ENCODE measurements at regions not wholly inside any gene's neighbourhood (a gene's known extent, or its start where the extent isn't known, plus 50 kb on each side); places are given as distances from the start of the nearest gene placed in this dataset.

GRCh38 chr5:6936031-6936430 lies 222.8 kb downstream of the TENT4A start:
- H3K4me3 Mint-ChIP-seq (ENCODE audit: low read depth), result no peak overlapping the region
- no peak for TF ChIP-seq CTCF (IDR thresholded peaks at IDR 0.05; ENCODE audit: unreplicated experiment)
- peaks cover 31% of the 10 kb centered on the region for H3K27me3 Mint-ChIP-seq
- peaks cover 4% of the 10 kb centered on the region for H3K4me1 Mint-ChIP-seq (ENCODE audit: low read depth)
- H3K9me3 Mint-ChIP-seq (ENCODE audit: low read depth), result no peaks in the 10 kb centered on the region
- no peak overlapping the region for H3K27ac Mint-ChIP-seq
- no peak for DNase-seq (ENCODE audit: low spot score, unreplicated experiment)
- no peaks in the 10 kb centered on the region for H3K36me3 Mint-ChIP-seq (ENCODE audit: insufficient read depth)

GRCh38 chr5:6937677-6938076 lies 224.4 kb downstream of the TENT4A start:
- Mint-ChIP-seq H3K27me3 (peaks cover 31% of the 10 kb centered on the region), H3K4me3 (ENCODE audit: low read depth) (no peak overlapping the region), H3K4me1 (ENCODE audit: low read depth) (peaks cover 3% of the 10 kb centered on the region)

DNA sequence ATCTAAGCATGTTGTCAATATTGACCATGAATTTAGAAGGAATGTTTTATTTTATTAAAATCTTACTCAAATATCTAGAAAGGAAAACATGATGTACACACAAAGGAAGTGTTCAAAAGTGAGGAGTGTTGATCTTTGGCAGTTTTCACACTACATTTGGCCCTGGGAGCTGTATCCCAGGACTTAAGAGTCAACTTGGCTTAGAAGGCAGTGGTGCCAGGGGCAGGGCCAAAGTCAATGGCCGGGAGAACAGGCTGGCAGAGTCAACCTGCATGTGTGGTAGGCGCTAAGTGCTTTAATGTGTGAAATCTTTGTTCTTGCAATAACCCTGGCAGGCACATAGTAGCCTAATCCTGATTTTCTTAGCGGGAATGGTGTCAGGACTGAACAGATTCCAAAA lies 228.4 kb downstream of the TENT4A start:
- H3K27me3 Mint-ChIP-seq, result peaks cover 17% of the 10 kb centered on the region
- no peaks in the 10 kb centered on the region for H3K36me3 Mint-ChIP-seq (ENCODE audit: insufficient read depth)
- no peak overlapping the region for H3K27ac Mint-ChIP-seq
- H3K4me1 Mint-ChIP-seq (ENCODE audit: low read depth), result peaks cover 15% of the 10 kb centered on the region
- no peak overlapping the region for H3K4me3 Mint-ChIP-seq (ENCODE audit: low read depth)
- peaks cover 2% of the 10 kb centered on the region for H3K9me3 Mint-ChIP-seq (ENCODE audit: low read depth)
- DNase-seq (ENCODE audit: low spot score, unreplicated experiment), result no peak
- TF ChIP-seq CTCF (IDR thresholded peaks at IDR 0.05; ENCODE audit: unreplicated experiment), result no peak

More at GRCh38 chr5:6937677-6938076, 224.4 kb downstream of the TENT4A start:
- Mint-ChIP-seq H3K9me3 (ENCODE audit: low read depth) (peaks cover 2% of the 10 kb centered on the region), H3K27ac (no peak overlapping the region), H3K36me3 (ENCODE audit: insufficient read depth) (no peaks in the 10 kb centered on the region)
- DNase-seq (ENCODE audit: low spot score, unreplicated experiment), result no peak
- no peak for TF ChIP-seq CTCF (IDR thresholded peaks at IDR 0.05; ENCODE audit: unreplicated experiment)

DNA sequence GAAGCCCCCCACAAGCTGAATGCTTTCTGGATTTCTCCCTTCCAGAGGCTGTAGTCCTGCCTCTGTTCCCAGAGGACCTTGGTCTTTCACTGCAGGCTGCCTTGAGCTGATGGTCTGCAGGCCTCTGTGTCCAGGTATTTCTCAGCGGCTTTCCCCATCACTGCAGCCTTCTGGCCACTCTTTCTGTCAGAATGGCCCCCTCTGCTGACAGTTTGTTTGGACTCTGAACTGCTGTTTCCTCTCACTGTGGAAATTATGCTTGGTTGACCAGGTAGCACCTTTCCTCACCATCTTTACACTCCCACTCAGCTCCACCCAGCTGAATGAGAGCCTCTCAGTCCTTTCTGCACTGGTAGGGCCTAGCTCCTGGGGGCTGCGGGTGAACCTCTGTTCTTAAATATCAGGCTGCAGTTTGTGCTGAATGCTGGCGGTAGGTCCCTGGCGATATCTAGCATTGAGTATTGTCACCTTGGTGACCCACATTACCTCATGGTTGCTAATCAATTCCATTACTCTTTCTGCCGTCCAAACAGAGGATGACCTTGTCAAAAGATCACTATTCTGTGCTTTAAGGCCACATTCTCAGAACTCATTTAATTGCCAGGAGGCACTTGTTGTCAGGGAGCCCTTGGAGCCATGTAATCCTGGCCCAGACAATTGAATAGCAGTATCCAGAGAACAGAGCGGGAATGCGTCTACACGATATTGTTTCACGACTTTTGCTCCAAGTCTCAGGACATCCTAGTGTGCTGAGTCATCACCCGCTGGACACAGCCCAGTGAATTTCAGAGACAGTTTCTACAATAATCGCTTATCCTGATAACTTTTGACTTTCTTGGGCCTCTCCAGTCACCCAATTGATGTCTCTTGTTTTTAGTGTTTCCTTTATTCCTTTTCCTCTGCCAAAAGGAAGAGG lies 230.2 kb downstream of the TENT4A start:
- Mint-ChIP-seq H3K36me3 (ENCODE audit: insufficient read depth) (no peaks in the 10 kb centered on the region), H3K27ac (peak overlapping the region; percentile 44), H3K4me1 (ENCODE audit: low read depth) (peaks cover 21% of the 10 kb centered on the region), H3K9me3 (ENCODE audit: low read depth) (peaks cover 2% of the 10 kb centered on the region), H3K27me3 (peaks cover 4% of the 10 kb centered on the region), H3K4me3 (ENCODE audit: low read depth) (no peak overlapping the region)
- no peak for DNase-seq (ENCODE audit: low spot score, unreplicated experiment)
- TF ChIP-seq CTCF (IDR thresholded peaks at IDR 0.05; ENCODE audit: unreplicated experiment), result no peak

DNA sequence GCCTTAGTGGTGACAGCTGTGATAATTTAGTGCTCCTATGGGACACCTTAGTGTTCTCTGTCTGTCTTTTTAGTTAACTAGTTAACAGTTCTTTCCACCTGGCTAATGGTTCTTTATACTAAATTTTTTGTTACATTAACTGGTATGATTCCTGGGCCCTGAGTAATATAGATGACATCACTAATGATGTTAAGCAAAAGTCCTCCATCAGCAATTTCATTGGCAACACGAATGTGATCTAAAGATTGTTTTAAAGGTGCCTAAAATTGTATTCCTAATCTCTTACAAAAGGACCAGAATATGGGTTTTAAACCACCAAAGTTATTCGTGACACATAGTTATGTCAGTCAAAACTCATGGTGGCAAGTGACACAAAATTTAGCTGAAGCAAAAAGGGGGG lies 235.3 kb downstream of the TENT4A start:
- peaks cover 4% of the 10 kb centered on the region for H3K27me3 Mint-ChIP-seq
- peaks cover 16% of the 10 kb centered on the region for H3K4me1 Mint-ChIP-seq (ENCODE audit: low read depth)
- no peak for DNase-seq (ENCODE audit: low spot score, unreplicated experiment)
- TF ChIP-seq CTCF (IDR thresholded peaks at IDR 0.05; ENCODE audit: unreplicated experiment), result no peak
- H3K9me3 Mint-ChIP-seq (ENCODE audit: low read depth), result no peaks in the 10 kb centered on the region
- H3K27ac Mint-ChIP-seq, result no peak overlapping the region
- H3K36me3 Mint-ChIP-seq (ENCODE audit: insufficient read depth), result no peaks in the 10 kb centered on the region
- H3K4me3 Mint-ChIP-seq (ENCODE audit: low read depth), result no peak overlapping the region

Measured in progenitor cell of endocrine pancreas (in vitro differentiated cells).